ENCODE measurements at regions not wholly inside any gene's neighbourhood (a gene's known extent, or its start where the extent isn't known, plus 50 kb on each side); places are given as distances from the start of the nearest gene placed in this dataset.

DNA sequence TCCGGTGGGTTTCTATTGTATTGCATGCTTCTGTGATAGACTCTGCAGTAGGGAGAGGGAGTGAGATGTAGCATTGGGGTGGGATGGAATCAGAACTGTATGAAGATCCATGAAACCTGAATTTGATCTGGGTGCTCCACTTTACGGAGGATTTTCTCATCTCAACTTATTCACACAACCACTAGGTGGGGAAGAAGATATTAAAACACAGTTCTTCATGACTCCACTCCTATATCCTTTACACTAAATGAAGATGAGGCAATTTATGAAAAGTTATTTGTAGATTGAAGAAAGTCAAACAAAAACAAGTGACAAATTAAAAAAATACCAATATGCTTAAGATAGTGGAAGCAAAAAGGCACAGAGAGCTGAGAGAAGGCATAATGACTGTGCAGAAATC lies 92.6 kb upstream of the PDGFD start:
- TF ChIP-seq POLR2AphosphoS5 (IDR thresholded peaks at IDR 0.05) = no peak
- TF ChIP-seq POLR2A (IDR thresholded peaks at IDR 0.05; ENCODE audit: low read depth) = no peak
- no peak for TF ChIP-seq EP300 (IDR thresholded peaks at IDR 0.05)
- TF ChIP-seq, protein P1, sequence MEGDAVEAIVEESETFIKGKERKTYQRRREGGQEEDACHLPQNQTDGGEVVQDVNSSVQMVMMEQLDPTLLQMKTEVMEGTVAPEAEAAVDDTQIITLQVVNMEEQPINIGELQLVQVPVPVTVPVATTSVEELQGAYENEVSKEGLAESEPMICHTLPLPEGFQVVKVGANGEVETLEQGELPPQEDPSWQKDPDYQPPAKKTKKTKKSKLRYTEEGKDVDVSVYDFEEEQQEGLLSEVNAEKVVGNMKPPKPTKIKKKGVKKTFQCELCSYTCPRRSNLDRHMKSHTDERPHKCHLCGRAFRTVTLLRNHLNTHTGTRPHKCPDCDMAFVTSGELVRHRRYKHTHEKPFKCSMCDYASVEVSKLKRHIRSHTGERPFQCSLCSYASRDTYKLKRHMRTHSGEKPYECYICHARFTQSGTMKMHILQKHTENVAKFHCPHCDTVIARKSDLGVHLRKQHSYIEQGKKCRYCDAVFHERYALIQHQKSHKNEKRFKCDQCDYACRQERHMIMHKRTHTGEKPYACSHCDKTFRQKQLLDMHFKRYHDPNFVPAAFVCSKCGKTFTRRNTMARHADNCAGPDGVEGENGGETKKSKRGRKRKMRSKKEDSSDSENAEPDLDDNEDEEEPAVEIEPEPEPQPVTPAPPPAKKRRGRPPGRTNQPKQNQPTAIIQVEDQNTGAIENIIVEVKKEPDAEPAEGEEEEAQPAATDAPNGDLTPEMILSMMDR (IDR thresholded peaks at IDR 0.05) = no peak

Measured in esophagus muscularis mucosa (tissue), 4 donors.